Loucy (cell line): ENCODE measurements at regions not wholly inside any gene's neighbourhood (a gene's known extent, or its start where the extent isn't known, plus 50 kb on each side); places are given as distances from the start of the nearest gene placed in this dataset.

Experiments
- CTCF ChIP-seq: fragments of 200-600 bp; sonication (generic); conservative IDR thresholded peaks from 2 replicates; pipeline ENCODE4 v1.5.1; 2014; ENCODE audit warnings: mild to moderate bottlenecking, antibody characterized with exemption, low read length
- EZH2phosphoT487 ChIP-seq: fragments of 200-600 bp; IDR thresholded peaks from 2 replicates; pipeline ENCODE4 v1.6.1; 2018; ENCODE audit warnings: antibody characterized with exemption, mild to moderate bottlenecking, moderate library complexity, borderline replicate concordance

GRCh38 chr4:124964251-124964650, 251.7 kb upstream of the ANKRD50 start:
- no peak for TF ChIP-seq CTCF
- no peak for TF ChIP-seq EZH2phosphoT487
